HT1080 (cell line): ENCODE measurements at regions not wholly inside any gene's neighbourhood (a gene's known extent, or its start where the extent isn't known, plus 50 kb on each side); places are given as distances from the start of the nearest gene placed in this dataset.

ENCODE experiments used
- DNase-seq: peaks from one replicate; pipeline ENCODE4 v3.0.0-alpha.2; 2015; ENCODE audit warnings: low read depth

GRCh38 chr7:85449478-85449877 is 262.6 kb upstream of the SEMA3D start:
- DNase-seq: no peak

- no peak for DNase-seq
Measured at GRCh38 chr7:85447004-85447403, 260.1 kb upstream of the SEMA3D start.

DNA sequence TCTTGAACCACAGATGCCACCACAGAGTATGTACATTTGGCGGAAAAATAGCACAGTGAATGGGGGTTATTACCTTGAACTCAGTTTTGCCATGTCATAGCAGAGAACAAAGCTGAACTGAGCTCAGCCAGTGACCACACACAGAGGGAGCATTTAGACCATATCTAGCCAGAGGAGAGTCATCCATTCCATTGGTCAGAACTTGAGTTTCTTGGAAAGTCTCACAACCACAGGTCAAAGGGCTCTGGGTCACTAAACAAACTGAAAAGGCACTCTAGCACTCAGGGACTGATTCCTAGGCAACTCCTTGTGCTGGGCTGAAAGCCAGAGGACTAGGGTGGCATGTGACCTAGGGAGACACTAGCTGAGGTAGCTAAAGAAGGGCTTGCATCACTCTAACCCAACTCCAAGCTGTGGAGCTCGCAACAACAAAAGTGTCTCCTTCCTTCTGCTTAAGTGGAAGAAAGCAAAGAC is 239.7 kb upstream of the SEMA3D start:
- DNase-seq: peak; percentile 20

- no peak for DNase-seq
Measured at GRCh38 chr7:85424298-85424697, 237.4 kb upstream of the SEMA3D start.

- no peak for DNase-seq
Measured at GRCh38 chr7:85423209-85423895, 236.5 kb upstream of the SEMA3D start.

GRCh38 chr7:85415743-85416142 is 228.9 kb upstream of the SEMA3D start:
- DNase-seq: no peak

- DNase-seq: no peak
Measured at GRCh38 chr7:85413718-85414117, 226.9 kb upstream of the SEMA3D start.

DNA sequence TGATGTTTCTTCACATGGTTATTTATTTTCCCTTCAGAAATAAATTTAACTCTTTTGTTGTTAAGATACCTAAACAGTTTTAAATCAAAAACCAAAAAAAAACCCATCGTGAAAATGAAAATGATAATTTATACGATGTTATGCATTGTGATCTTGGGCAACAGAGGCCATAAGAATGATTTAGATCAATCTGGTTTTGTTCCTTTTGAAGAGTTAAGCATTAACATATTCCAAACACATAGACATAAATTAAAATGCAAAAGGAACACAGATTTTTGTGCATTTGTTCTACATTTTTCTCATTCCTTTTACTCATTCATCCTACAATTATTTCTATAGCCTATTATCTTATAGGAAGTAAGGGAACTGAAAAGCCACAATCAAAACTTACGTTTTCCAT is 226.1 kb upstream of the SEMA3D start:
- DNase-seq: no peak

- no peak for DNase-seq
Measured at GRCh38 chr7:85407391-85407790, 220.5 kb upstream of the SEMA3D start.

DNA sequence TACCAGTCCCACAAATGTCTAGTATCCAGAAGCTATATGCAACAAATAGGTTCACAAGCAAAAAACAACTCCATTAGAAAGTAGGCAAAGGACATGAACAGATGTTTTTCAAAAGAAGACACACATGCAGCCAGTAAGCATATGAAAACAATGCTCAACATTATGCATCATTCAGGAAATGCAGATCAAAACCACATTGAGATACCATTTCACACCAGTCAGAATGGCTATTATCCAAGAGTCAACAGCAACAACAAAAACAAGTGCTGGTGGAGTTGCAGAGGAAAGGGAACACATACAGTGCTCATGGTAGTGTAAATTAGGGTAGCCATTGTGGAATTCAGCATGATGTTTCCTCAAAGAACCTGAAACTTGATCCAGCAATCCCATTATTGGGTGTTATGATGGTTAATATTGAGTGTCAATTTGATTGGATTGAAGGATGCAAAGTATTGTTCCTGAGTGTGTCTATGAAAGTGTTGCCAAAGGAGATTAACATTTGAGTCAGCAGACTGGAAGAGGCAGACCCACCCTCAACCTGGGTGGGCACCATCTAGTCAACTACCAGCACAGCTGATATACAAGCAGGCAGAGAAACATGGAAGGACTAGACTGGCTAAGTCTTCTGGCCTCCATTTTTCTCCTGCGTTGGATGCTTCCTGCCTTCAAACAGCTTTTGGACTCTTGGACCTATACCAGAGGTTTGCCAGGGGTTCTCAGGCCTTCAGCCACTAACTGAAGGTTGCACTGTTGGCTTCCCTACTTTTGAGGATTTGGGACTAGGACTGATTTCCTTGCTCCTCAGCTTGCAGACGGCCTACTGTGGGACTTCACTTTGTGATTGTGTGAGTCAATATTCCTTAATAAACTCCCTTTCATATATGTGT is 218.4 kb upstream of the SEMA3D start:
- DNase-seq: no peak

DNA sequence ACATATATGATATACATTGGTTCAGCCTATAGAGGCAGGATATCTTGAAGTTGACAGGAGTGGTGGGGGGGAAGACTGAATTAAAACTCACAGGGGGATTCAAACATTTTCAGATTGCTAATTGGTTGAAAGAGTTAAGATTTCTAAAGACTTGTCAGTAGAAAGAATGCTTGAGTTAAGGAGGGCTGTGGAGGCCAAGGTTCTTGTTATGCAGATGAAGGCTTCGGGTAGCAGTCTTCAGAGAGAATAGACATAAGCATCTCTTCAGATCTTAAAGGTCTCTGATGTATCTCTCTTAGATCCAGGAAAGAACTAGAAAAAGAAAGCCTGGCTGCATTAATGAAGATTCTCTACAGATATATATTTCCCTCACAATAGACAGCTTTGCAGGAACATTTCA is 209.8 kb upstream of the SEMA3D start:
- DNase-seq: no peak

- DNase-seq: no peak
Measured at GRCh38 chr7:85392789-85393188, 205.9 kb upstream of the SEMA3D start.

DNA sequence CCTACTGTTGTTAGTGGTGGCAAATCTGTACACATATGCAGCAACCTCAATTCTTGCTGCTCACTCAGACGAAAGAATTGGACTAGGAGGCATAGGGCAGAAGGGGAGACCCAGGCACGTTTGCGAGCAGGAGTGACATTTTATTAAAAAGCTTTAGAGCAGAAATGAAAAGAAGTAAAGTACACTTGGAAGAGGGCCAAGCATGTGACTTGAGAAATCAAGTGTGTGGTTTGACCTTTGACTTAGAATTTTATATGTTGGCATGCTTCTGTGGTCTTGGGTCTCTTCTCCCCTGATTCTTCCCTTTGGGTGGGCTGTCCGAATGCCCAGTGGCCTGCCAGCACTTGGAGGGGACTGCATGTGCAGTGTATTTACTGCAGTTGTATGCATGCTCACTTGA is 205.5 kb upstream of the SEMA3D start:
- no peak for DNase-seq

DNA sequence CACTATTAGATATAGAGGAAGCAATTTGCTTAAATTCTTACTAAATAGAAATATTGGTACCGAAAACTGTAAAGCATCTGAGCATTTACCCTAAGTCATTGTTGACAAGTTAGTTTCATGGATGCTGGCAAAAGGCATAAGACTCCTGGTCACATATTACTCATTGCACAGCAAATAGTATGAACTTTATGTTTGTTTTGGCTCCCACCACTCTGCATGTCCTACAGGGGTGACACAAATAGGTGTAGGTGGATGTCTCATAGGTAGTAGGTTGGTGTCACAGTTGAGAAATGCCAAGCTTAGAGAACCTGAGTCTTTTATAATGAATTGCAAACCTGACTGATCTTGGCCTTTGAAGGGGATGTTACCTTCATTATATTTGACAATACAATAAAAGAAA is 199.6 kb upstream of the SEMA3D start:
- no peak for DNase-seq

- DNase-seq: no peak
Measured at GRCh38 chr7:85384392-85384791, 197.5 kb upstream of the SEMA3D start.

DNA sequence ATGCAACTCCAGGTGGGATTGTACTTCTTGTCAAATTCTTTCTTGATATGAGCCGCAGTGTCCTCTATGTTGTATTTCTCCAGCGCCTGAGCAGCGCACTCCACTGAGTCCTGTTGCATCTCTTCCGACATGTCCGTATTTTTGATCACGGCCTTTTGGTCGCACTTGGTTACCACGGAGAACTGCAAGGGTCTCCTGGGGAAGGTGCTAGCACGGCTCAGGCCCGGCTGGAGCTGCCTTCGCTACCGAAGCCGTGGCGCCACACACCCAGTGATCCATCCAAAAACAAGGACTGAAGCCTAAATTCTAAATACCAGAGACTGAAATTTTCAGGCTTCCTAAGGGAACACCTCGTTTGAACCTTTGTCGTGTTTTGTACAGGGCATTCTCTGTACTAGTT is 194.4 kb upstream of the SEMA3D start:
- no peak for DNase-seq

- DNase-seq: no peak
Measured at GRCh38 chr7:85376589-85376988, 189.7 kb upstream of the SEMA3D start.

DNA sequence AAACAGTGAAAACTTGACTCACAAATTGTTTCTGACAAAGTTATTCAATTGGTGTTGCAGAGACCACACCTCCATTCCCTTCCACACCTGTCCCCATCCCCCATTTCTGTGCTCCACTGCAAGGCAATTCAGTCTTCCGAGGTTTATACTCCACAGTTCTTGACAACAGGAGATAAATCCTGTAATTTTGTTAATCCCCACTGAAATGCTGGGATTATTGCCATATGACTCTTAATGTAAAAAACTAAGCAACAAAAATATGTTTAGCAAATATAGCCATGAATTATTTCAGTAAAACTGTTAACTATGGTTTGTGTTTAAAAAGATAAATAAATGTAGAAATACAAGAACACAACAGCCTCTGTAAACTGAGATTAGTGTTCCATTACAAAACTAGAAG is 170.1 kb upstream of the SEMA3D start:
- no peak for DNase-seq

DNA sequence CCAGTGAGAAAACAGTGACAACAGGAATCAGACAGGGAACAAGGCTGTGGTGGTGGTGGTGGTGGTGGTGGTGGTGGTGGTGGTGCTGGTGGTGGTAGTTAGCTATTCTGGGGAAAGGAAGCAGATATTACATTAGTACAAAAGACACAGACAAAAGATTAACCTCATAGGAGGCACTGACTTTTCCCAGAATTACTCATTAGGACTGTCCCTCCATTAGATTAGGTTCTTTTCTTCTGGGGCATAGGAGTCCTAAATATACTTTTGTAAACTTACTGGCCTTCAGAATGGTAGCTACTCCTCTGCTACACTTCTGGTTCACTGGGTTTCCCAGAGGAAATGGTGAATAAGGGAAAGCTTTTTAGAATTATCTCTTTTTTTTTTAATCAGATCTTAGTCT is 156.6 kb upstream of the SEMA3D start:
- DNase-seq: no peak

DNA sequence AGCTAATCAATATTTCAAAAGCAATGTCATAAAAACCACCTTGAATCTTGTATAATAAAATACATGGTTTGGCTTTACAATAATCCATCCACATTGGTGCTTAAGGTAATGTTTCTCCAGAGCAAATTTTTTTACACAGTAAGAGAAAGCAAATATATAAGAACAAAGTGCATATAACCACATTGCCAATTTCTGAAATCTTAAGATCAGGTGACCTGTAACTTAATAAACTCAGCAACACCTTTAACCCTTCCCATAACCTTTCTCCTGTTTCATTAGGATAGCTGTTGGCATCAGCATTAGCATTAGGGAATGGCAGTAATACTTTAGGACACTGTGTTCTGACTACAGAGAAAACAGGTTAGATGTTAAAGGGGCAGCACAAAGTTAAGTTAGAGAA is 155.9 kb upstream of the SEMA3D start:
- DNase-seq: no peak

- no peak for DNase-seq
Measured at GRCh38 chr7:85341973-85342372, 155.1 kb upstream of the SEMA3D start.

DNA sequence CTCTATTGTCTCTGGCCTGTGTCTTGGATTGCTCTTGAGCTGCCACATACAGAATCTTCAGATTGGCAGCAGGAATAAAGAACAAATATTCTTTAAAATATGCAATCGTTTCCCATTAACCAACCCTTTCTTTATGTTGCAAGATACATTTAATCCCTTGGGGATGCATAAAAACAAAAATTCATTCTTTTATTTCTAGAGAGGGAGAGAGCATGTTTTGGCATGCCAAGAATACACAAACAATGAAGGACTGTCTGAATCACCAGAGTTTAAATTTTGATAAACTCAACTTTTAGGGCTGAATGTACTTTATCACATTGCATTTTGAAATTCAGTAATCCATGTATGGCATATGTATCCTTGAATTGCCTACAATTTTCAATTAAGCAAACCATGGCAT is 154.3 kb upstream of the SEMA3D start:
- no peak for DNase-seq

DNA sequence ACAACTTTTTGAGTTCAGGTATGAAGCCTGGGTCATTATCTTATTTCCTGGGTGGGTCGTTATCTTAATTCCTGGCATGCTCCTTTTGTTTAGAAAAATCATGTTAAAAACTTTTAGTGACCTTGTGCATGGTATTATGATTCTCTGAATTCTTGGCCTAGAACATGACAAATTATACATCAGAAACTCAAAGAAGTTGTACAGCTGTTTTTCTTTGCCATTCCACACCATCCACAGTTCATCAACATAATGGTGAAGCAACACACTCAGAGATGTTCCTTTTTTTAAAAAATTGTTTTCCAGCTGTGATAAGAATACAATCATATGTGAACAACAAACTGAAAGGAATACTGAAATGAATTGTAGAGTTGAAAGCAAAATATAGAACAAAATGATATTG is 149.2 kb upstream of the SEMA3D start:
- DNase-seq: no peak
